HG03175 (cell line): ENCODE measurements at regions not wholly inside any gene's neighbourhood (a gene's known extent, or its start where the extent isn't known, plus 50 kb on each side); places are given as distances from the start of the nearest gene placed in this dataset.
"Not testable (repeated sequence)": the region's sequence is repeated elsewhere in the genome, so short reads cannot be mapped to it uniquely, and the experiment has no call there.

Experiments
- ATAC-seq: cut with Tn5 transposase; IDR thresholded peaks from one replicate; pipeline ENCODE4 v1.9.1; 2021; ENCODE audit warnings: mild to moderate bottlenecking, moderate library complexity; ENCODE audit not compliant: unreplicated experiment

GRCh38 chr1:242651817-242652216, 127.3 kb upstream of the PLD5 start:
- no peak for ATAC-seq

- no peak for ATAC-seq
Measured at GRCh38 chr1:242641461-242641860, 117.0 kb upstream of the PLD5 start.

DNA sequence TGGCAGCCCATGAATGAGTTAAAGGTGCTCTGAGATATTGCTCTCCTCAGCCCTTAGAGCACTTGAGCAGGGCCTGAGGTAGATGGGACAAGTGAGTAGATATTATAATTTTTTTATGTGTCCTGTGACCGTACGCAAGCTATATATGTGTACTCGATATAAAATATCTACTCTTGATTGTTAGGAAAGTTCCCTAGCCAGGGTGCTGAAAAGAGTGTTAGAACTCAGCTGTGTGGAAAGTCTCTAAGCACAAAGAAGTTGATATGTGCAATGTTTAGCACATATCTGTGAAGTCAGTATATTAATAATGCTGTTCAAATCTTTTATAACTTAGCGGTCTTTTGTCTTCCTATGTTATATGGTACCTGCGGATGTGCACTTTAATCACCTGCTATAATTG, 114.6 kb upstream of the PLD5 start:
- ATAC-seq: no peak

- no peak for ATAC-seq
Measured at GRCh38 chr1:242634732-242635131, 110.2 kb upstream of the PLD5 start.

DNA sequence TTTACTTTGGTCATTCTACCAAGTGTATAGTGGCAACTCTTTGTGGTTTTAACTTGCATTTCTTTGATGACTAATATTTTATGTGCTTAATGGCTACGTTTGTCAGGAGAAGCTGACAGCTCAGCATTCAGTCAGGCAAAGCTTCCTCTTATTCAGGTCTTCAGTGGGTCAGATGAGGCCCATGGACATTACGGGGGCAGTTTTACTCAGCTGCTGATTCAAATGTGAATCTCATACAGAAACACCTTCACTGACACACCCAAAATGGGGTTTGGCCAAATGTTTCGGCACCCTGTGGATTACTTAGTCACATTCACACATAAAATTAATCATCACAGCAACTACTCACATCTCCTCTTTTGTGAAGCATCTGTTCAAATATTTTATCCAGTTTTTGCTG, 104.9 kb upstream of the PLD5 start:
- ATAC-seq: no peak

DNA sequence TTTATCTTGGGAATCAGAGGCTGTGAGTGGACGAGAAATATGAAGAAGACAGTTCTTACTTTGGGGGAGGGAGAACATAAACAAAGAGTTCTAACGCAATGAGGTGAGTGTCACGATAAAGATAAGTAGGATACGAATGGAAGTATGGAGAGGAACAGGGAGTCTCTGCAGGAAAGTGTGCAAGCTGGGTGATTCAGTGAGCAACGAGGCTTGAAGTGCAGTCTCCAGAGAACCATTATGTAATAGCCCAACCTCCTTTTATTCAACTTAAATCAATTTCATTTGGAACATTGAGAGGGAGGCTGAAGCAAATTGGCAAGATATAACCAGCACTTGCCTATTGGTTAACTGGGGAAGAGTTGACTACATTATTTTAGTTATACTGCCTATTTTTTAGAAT, 99.3 kb upstream of the PLD5 start:
- no peak for ATAC-seq

- no peak for ATAC-seq
Measured at GRCh38 chr1:242623119-242623518, 98.6 kb upstream of the PLD5 start.

DNA sequence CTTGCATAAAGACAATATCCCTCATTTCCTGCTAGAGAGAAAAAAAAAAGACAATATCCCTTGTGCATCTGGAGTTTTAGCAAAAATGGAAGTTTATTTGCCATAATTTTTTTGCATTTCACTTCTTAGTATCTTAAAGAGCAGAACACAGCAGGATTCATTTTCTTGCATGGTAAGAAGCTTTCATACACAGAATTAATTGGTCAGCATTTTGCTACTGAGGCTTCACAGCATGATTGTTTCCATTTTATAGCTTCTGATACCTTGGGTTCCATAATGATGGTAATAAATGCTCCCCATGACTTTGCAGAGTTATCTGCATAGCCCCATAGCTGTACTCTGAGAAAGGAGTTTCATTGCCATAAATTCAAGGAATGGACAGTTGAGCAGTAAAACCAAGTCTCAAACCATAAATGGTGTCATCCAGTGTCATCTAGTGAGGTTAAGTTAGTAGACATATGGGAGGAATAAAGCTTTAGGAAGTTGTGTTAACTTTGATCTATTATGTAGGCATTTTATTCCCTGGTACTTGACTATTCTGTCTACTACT, 88.8 kb upstream of the PLD5 start:
- no peak for ATAC-seq

GRCh38 chr1:242610209-242610608, 85.7 kb upstream of the PLD5 start:
- ATAC-seq: no peak

DNA sequence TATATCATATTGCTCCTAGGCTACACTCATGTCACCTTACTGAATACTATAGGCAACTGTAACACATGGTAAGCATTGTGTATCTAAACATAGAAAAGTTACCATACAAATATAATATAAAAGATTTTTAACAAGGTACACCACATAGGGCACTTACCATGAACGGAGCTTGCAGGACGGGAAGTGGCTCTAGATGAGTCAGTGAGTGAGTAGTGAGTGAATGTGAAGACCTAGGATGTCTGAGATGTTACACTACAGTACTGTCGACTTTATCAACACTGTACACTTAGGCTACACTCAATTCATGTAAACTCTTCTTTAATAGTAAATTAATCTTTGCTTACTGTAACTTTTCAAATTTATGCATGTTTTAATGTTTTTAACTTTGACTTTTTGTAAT, 81.0 kb upstream of the PLD5 start:
- no peak for ATAC-seq

DNA sequence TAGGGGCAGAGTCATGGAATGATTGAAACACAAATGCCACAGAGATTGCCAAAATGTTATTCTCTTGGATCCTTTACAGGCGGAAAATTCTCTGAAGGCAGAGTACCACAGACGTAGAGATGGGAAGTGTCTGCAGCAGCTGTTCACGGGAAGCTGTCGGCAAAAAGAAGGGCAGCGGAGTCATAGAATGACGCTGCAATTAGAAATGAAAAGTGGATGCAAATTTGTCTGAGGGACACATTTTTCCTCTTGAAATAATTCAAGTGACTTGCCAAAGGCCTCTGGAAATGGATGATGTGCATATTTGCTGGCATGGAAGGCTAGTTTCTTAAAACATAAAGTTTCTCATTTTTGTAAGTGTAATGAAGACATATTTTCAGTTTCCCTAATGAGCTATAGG, 77.5 kb upstream of the PLD5 start:
- no peak for ATAC-seq

- ATAC-seq: not testable (repeated sequence)
Measured at GRCh38 chr1:242593756-242594155, 69.3 kb upstream of the PLD5 start.

- ATAC-seq: no peak
Measured at GRCh38 chr1:242586360-242586680, 61.8 kb upstream of the PLD5 start.

DNA sequence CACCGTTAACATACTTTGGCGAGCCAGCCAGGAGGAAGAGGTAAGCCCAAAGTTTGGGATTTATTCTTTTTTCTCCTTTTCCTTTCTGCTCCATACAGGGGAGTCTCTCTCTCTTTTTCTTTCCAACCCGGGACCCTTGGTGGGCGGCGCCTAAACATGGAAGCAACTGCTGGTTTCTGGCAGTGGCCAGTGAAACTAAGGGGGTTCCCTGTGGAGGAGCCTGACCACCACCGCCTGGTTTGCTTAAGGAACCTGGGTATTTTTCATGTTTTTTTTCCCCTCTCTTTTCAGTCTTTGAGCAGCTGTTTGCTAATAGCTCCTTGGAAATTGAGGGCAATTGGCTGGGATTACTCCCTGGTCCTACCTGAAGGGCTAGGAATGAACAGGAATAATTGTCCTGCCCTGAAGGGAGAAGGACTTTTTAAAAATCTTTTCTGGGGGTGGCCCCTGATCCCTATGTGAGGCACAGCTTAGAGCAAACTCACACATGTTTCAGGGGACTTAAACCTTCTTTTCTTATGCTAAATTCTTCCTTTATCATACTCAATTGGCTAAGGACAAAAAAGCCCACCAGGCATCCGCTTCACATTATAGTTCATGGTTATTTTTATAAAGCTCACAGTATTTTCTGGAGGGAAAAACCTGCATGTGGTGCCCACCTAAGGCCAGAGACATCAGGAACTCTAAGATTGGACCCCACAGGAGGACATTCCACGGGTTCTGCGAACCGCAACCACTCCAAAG, 61.3 kb upstream of the PLD5 start:
- no peak for ATAC-seq

DNA sequence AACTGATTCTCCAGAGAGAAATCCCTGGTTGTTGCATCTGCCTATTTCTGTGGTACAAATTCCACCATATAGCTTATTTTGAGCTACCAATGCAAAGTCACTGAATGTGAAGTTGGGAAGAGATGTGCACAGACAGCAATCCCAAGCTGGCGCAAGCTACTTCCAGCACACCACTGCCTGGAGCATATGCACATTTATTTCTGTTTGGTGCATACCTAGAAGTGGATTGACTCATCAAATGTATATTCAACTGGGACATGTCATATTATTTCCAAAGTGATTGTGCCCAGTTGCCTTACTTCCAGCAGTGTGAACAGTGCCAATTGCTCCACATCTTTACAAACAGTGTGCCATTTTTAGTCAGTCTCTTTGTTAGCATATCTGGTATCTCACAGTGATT, 58.2 kb upstream of the PLD5 start:
- ATAC-seq: no peak

DNA sequence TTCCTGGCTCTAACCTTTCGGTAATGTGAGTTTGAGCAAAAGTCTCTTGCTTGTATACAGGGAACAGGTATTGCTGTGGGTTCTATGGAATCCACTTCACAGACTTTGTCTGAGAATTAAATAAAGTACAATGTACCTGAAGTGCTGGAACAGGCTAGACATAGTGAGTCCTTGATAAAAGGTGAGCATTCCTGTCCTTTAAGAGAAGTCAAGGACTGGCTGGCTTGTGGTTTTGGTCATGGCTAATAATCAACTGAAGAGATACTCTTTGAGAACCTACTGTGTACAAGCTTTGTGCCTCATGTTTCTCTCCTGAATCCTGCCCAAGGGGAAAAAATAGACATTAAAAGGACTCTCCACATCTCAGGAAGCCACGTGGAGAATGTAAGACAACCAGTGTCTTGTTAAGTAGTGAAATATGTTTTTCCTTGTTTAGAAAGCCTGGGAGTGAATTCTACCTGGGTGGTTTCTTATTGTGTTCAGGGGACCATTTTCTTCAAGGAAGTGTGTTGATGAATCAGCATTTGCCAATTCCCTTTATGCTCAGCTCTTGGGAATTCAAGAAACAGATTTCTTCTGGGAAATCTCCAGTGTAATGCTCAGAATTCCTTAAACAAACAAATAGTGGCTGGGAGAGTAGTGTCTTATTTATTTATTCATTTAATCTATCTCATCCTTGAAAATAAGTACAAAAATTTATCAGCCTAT, 55.2 kb upstream of the PLD5 start:
- ATAC-seq: no peak
